AG09309 (cell line): ENCODE measurements at regions not wholly inside any gene's neighbourhood (a gene's known extent, or its start where the extent isn't known, plus 50 kb on each side); places are given as distances from the start of the nearest gene placed in this dataset.
A peak's percentile ranks its signal among the peaks of the same experiment; 100 is the strongest.

ENCODE experiments used
- DNase-seq: peaks from one replicate; pipeline ENCODE4 v3.0.0-alpha.2; 2010; ENCODE audit warnings: low read depth
- H3K4me3 ChIP-seq: 2 replicates; pipeline ENCODE4 v1.5.1; 2011; ENCODE audit warnings: mild to moderate bottlenecking, low read depth, low read length, moderate library complexity; ENCODE audit not compliant: control insufficient read depth
- TF ChIP-seq, protein P1 (sequence below): IDR thresholded peaks from 2 replicates; pipeline ENCODE4 v1.5.1; 2011; ENCODE audit warnings: mild to moderate bottlenecking, low read depth, low read length, inconsistent platforms; ENCODE audit not compliant: insufficient read depth, control insufficient read depth; ENCODE audit errors: missing control alignments

DNA sequence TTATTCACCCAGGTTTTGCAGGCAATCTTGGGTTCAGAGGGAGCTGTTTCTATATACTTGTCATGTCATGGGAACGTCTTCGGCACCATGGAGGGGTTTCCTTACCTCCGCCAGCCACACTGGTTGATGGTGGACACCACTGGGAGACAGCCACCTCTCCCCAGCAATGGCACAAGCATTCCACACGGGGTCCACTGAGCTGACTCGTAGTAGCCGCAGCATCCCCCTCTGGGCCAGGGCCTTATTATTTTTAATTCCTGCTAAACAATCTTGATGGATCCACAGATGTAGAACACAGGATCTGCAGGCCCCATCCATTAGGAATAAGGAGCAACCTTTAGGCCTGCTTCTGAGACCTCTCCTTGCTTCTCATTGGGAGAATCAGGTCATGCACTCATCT, 132.9 kb downstream of the DICER1 start:
- H3K4me3 ChIP-seq, result no peak overlapping the region
- TF ChIP-seq, protein P1, sequence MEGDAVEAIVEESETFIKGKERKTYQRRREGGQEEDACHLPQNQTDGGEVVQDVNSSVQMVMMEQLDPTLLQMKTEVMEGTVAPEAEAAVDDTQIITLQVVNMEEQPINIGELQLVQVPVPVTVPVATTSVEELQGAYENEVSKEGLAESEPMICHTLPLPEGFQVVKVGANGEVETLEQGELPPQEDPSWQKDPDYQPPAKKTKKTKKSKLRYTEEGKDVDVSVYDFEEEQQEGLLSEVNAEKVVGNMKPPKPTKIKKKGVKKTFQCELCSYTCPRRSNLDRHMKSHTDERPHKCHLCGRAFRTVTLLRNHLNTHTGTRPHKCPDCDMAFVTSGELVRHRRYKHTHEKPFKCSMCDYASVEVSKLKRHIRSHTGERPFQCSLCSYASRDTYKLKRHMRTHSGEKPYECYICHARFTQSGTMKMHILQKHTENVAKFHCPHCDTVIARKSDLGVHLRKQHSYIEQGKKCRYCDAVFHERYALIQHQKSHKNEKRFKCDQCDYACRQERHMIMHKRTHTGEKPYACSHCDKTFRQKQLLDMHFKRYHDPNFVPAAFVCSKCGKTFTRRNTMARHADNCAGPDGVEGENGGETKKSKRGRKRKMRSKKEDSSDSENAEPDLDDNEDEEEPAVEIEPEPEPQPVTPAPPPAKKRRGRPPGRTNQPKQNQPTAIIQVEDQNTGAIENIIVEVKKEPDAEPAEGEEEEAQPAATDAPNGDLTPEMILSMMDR, result no peak
- no peak for DNase-seq

DNA sequence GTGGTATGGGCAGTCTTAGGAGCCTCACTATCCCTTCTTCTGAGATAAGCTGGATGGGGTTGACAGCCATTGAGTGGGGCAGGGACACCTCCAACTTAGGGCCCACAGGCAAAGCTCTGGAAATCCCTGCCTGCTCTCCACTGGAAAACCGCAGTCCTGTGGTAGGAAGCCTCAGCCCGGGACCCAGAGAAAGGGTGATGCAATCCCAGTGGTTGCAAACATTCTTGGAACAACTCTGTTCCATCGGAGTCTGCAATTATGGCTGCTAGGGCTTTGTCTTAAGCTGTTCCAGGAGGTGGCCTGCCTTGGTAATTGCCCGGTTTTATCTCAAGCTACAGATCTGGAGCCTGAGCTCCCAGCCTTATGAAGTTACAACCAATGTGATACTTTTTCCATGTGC, 133.4 kb downstream of the DICER1 start:
- DNase-seq, result peak; percentile 10
- TF ChIP-seq, protein P1, result no peak
- H3K4me3 ChIP-seq, result no peak overlapping the region

DNA sequence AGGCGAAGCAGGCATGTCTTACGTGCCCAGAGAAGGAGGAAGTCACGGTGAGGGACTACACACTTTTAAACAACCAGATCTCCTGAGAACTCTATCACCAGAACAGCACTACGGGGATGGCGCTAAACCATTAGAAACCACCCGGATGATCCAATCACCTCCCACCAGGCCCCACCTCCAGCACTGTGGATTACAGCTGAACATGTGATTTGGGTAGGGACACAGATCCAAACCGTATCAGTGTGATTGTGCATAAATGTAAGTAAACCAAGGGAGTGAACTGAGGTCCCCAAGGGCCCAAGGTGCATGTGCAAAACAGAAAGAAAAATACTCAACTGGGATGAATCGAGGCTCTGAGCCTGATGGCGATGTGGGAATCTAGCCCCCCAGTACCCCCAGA, 134.2 kb downstream of the DICER1 start:
- H3K4me3 ChIP-seq, result no peak overlapping the region
- DNase-seq, result no peak
- TF ChIP-seq, protein P1, result no peak

DNA sequence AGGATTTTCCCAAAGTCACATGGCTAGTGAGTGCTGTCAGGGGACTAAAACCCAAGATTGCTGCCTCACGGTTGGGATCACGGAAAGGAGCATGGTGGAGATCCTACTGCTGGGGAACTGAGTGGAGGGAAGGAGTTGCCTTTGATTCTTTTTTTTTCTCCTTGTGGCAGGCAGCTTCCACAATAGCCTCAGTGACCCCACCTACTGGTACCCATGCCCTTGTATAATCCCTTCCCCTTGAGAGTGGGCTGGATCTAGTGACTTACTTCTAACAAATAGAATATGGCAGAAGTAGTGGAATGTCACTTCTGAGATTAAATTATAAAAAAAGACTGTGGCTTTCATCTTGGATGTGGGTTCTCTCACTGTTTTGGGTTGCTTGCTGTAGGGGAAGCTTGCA, 135.7 kb downstream of the DICER1 start:
- DNase-seq, result no peak
- TF ChIP-seq, protein P1, result no peak
- no peak overlapping the region for H3K4me3 ChIP-seq

DNA sequence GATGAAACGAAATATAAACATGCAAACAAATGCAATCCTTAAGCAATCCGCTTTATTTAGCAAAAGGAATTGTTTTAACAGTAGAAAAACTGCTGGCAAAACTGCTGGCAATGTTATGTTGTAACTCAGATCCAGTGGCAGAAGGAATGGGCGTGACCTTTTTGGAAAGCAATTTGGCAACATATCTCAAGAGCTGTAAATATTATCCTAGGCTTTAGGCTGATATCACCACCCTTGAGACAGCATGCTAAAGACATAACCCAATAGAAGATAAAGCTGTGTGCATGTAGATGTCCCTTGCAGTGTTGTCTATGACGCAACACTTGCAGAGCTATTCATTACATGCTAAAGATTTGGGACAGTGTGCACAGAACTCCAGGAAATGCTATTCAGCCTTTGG, 138.5 kb downstream of the DICER1 start:
- TF ChIP-seq, protein P1, result no peak
- H3K4me3 ChIP-seq, result no peak overlapping the region
- DNase-seq, result peak; percentile 7

DNA sequence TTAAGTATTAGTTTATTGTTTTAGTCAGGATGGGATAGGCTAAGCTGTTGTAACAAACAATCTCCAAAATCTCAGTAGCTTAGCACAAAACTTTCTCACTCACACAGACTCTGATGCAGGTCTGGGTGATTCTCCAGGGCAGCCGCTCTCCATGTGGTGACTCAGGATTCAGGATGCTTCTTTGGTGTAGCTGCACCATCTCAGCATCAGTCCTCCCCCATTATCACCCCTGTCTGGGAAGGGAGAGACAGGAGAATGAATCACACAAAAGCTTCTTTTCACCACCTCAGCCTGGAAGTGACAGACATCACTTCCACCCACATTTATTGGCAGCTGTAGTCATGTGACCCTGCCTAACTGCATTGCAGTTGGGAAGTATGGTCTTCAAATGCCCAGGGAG, 142.3 kb downstream of the DICER1 start:
- TF ChIP-seq, protein P1, result no peak
- no peak for DNase-seq
- no peak overlapping the region for H3K4me3 ChIP-seq

DNA sequence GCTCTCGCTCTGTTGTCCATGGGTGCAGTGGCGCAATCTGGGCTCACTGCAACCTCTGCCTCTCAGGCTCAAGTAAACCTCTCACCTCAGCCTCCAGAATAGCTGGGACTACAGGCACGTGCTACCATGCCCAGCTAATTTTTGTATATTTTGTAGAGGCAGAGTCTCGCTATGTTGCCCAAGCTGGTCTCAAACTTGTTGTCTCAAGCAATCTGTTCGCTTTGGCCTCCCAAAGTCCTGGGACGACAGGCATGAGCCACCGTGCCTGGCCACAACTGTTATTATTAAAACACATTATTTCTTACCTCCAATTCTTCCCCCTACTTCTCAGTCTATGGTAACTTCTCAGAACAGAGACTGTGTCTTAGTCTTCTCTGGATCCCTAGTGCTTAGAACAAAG, 143.3 kb downstream of the DICER1 start:
- no peak for DNase-seq
- H3K4me3 ChIP-seq, result no peak overlapping the region
- TF ChIP-seq, protein P1, result no peak
